PC-9 (cell line): ENCODE measurements at regions not wholly inside any gene's neighbourhood (a gene's known extent, or its start where the extent isn't known, plus 50 kb on each side); places are given as distances from the start of the nearest gene placed in this dataset.

ENCODE experiments used
- EZH2 ChIP-seq: fragments of 200-600 bp; sonication (generic); IDR thresholded peaks from 2 replicates; pipeline ENCODE4 v1.8.0; 2017; ENCODE audit warnings: antibody characterized with exemption, low read depth
- TF ChIP-seq, protein P1 (sequence below): fragments of 200-600 bp; sonication (generic); conservative IDR thresholded peaks from 2 replicates; pipeline ENCODE4 v1.6.1; 2017; ENCODE audit warnings: mixed run types, antibody characterized with exemption, mild to moderate bottlenecking, moderate library complexity

DNA sequence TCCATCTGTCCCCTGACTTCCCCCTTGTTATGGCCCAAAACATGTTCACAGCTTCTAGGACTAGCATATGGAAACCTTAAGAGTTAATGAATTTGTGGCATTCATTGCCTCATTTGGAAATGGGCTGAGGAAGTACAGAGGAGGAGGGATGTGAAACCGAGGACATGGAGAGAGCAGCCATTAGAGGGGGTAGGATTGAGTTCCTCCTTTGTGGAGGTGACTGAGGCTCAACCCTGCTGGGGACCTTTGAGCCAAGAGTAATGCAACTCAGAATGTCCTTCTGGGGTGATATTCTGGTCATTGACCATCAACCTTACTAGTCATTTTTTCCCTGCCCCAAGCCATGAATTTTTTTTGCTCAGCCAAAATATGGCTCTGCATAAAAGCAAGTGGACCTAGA lies 109.4 kb downstream of the ZNF518B start:
- TF ChIP-seq, protein P1, sequence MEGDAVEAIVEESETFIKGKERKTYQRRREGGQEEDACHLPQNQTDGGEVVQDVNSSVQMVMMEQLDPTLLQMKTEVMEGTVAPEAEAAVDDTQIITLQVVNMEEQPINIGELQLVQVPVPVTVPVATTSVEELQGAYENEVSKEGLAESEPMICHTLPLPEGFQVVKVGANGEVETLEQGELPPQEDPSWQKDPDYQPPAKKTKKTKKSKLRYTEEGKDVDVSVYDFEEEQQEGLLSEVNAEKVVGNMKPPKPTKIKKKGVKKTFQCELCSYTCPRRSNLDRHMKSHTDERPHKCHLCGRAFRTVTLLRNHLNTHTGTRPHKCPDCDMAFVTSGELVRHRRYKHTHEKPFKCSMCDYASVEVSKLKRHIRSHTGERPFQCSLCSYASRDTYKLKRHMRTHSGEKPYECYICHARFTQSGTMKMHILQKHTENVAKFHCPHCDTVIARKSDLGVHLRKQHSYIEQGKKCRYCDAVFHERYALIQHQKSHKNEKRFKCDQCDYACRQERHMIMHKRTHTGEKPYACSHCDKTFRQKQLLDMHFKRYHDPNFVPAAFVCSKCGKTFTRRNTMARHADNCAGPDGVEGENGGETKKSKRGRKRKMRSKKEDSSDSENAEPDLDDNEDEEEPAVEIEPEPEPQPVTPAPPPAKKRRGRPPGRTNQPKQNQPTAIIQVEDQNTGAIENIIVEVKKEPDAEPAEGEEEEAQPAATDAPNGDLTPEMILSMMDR, result no peak
- no peak for TF ChIP-seq EZH2
